Anterior cingulate cortex (tissue), 58 donors: ENCODE measurements at regions not wholly inside any gene's neighbourhood (a gene's known extent, or its start where the extent isn't known, plus 50 kb on each side); places are given as distances from the start of the nearest gene placed in this dataset.

ENCODE experiments used
- DNase-seq, 58 donors: peaks; one replicate each; lab custom pipeline; 2025; lab: John Stamatoyannopoulos, UW

GRCh38 chr11:10622108-10622507 lies 53.6 kb upstream of the LYVE1 start:
- DNase-seq, result no peak

DNA sequence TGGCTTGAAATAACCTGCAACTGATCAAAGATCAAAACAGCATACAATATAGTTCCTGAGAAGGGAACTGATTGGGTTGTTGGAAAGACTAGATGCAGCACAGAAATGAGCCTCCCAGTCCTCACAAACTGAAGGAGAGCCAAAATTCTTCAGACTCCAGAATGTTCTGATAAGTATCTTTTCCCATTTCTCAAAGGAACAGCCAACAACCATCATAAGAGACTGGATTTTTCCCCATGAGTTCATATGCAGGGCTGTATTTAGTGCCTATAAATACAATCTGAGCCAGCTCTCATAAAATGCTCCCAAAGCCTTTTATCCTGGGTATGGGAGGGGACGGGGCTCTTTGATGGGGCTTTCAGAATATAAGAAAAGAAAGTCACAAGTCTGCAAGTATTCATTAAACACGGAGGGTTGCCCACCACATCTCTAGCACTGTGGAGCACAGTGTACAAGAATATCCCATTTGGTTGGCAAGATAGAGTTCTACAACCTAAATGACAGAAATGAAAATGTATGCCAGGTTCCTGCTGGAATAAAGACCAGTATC lies 50.7 kb upstream of the LYVE1 start:
- no peak for DNase-seq

DNA sequence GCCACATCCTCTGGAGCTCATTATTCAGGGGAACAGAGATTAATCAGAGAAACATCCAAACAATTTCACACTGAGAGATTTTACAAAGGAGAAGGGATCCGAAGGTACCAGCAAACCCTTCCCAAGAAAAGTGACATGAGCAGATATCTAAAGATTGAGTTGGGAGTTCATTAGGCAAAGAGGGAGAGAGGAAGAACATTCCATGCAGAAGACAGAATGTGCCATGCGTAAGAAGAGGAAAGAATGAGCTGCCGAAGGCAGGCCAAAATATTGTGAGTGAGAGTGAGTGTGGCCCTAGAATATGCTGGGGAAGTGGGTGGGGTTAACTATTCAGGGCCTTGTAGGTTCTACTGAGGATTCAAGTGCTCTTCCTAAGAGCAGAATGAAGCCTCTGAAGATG lies 50.0 kb upstream of the LYVE1 start:
- DNase-seq, result no peak
